ENCODE measurements at regions not wholly inside any gene's neighbourhood (a gene's known extent, or its start where the extent isn't known, plus 50 kb on each side); places are given as distances from the start of the nearest gene placed in this dataset.

- no peak for TF ChIP-seq ZNF146 (CRISPR knock-in tag; IDR thresholded peaks at IDR 0.05; ENCODE audit: unreplicated experiment)
- TF ChIP-seq E2F3 (CRISPR knock-in tag; IDR thresholded peaks at IDR 0.05) = no peak
- TF ChIP-seq ZNF449 (CRISPR knock-in tag; IDR thresholded peaks at IDR 0.05) = no peak
- no peak for TF ChIP-seq E2F8 (IDR thresholded peaks at IDR 0.05; ENCODE audit: low read depth, partially characterized antibody)
- no peak for TF ChIP-seq USF2 (CRISPR knock-in tag; IDR thresholded peaks at IDR 0.05)
- TF ChIP-seq SETDB1 (IDR thresholded peaks at IDR 0.05; ENCODE audit: low read length) = no peak
- TF ChIP-seq TAL1 (IDR thresholded peaks at IDR 0.05) = no peak
- no peak for TF ChIP-seq BCLAF1 (IDR thresholded peaks at IDR 0.05; ENCODE audit: borderline replicate concordance in 1 of 2, control insufficient read depth in 1 of 2, low read depth in 2 of 2, low read length in 1 of 2)
- TF ChIP-seq SREBF1 (IDR thresholded peaks at IDR 0.05; ENCODE audit: borderline replicate concordance, low read depth, low read length) = no peak
- TF ChIP-seq MLX (CRISPR knock-in tag; conservative IDR thresholded peaks at IDR 0.05) = no peak
- no peak for TF ChIP-seq NFIX (CRISPR knock-in tag; IDR thresholded peaks at IDR 0.05; ENCODE audit: low read depth)
- no peak for TF ChIP-seq KLF10 (CRISPR knock-in tag; IDR thresholded peaks at IDR 0.05)
- Histone ChIP-seq H3K27ac (ENCODE audit: extremely low read depth, low read depth, low read length) (no peak overlapping the region), H3K4me3 (no peak overlapping the region), H2AFZ (ENCODE audit: low read depth, low read length) (no peak overlapping the region), H3K27me3 (ENCODE audit: control insufficient read depth in 2 of 2, insufficient read depth in 2 of 2, low read length in 2 of 2) (no peaks in the 10 kb centered on the region; a peak in 1 of 5 replicates), H3K9me3 (replicated peaks; ENCODE audit: control insufficient read depth, insufficient read depth, low read depth, low read length) (no peaks in the 10 kb centered on the region), H3K36me3 (ENCODE audit: control insufficient read depth, insufficient read depth, low read length) (no peaks in the 10 kb centered on the region), H3K79me2 (ENCODE audit: control insufficient read depth, insufficient read depth, low read length) (no peaks in the 10 kb centered on the region), H4K20me1 (replicated peaks; ENCODE audit: control insufficient read depth, insufficient read depth, low read length) (0 out of 2 replicates have a peak, but pooled peaks cover 4% of the 10 kb centered on the region), H3K9me1 (ENCODE audit: control insufficient read depth, insufficient read depth, low read length) (no peaks in the 10 kb centered on the region), H3K4me1 (replicated peaks in 1 of 2; ENCODE audit: control insufficient read depth in 2 of 2, insufficient read depth in 2 of 2, low read length in 2 of 2) (no peaks in the 10 kb centered on the region), H3K4me2 (ENCODE audit: insufficient read depth, low read length) (no peak overlapping the region), H3K9ac (ENCODE audit: insufficient read depth in 1 of 2, low read depth in 2 of 2, low read length in 2 of 2) (no peak overlapping the region)
- no TSS peak for BruUV-seq (replicated peaks)
- ChIA-PET POLR2A (no interaction called here), CTCF (ENCODE audit: low intra/inter-chr PET ratio) (no interaction called here)
- intact Hi-C loops (cut with micrococcal nuclease) = no loop called here
- WGBS (ENCODE audit: insufficient coverage, low coverage, missing lambda C conversion rate) = 2% methylated on average over 7 of the region's 8 CpGs
- ATAC-seq (no peak), FAIRE-seq (no peak), DNase-seq (ENCODE audit: extremely low read depth in 1 of 4, low spot score in 3 of 4) (no peak)
- in situ Hi-C loops (cut with MboI) = no loop called here
Observed at GRCh38 chr17:73801455-73802100, 157.3 kb upstream of the SDK2 start.
